ENCODE measurements at regions not wholly inside any gene's neighbourhood (a gene's known extent, or its start where the extent isn't known, plus 50 kb on each side); places are given as distances from the start of the nearest gene placed in this dataset.
"Not testable (repeated sequence)": the region's sequence is repeated elsewhere in the genome, so short reads cannot be mapped to it uniquely, and the experiment has no call there.

DNA sequence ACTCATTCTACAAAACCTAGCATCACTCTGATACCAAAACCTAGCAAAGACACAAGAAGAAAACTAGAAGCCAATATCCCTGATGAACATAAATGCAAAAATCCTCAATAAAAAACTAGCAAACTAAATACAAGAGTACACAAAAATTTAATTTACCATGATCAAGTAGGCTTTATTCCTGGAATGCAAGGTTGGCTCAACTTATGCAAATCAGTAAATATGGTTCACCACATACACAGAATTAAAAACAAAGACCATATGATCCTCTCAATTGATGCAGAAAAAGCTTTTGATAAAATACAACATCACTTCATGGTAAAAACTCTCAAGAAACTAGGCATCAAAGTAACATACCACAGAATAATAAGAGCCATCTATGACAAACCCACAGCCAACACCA, 188.3 kb downstream of the ETAA1 start:
- TF ChIP-seq, protein P1, sequence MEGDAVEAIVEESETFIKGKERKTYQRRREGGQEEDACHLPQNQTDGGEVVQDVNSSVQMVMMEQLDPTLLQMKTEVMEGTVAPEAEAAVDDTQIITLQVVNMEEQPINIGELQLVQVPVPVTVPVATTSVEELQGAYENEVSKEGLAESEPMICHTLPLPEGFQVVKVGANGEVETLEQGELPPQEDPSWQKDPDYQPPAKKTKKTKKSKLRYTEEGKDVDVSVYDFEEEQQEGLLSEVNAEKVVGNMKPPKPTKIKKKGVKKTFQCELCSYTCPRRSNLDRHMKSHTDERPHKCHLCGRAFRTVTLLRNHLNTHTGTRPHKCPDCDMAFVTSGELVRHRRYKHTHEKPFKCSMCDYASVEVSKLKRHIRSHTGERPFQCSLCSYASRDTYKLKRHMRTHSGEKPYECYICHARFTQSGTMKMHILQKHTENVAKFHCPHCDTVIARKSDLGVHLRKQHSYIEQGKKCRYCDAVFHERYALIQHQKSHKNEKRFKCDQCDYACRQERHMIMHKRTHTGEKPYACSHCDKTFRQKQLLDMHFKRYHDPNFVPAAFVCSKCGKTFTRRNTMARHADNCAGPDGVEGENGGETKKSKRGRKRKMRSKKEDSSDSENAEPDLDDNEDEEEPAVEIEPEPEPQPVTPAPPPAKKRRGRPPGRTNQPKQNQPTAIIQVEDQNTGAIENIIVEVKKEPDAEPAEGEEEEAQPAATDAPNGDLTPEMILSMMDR (IDR thresholded peaks at IDR 0.05; ENCODE audit: low read length, missing control alignments): no peak
- DNase-seq (ENCODE audit: low read depth): peak; percentile 31
- H3K4me3 ChIP-seq (replicated peaks; ENCODE audit: low read depth, low read length): no peak overlapping the region

DNA sequence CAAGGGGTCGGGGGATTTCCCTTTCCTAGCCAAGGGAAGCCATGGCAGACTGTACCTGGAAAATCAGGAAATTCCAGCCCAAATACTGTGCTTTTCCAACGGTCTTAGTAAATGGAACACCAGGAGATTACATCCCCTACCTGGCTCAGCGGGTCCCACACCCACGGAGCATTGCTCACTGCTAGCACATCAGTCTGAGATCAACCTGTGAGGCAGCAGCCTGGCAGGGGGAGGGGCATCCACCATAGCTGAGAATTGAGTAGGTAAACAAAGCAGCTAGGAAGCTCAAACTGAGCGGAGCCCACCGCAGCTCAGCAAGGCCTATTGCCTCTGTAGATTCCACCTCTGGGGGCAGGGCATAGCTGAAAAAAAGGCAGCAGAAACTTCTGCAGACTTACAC, 192.0 kb downstream of the ETAA1 start:
- DNase-seq (ENCODE audit: low read depth): not testable (repeated sequence)

DNA sequence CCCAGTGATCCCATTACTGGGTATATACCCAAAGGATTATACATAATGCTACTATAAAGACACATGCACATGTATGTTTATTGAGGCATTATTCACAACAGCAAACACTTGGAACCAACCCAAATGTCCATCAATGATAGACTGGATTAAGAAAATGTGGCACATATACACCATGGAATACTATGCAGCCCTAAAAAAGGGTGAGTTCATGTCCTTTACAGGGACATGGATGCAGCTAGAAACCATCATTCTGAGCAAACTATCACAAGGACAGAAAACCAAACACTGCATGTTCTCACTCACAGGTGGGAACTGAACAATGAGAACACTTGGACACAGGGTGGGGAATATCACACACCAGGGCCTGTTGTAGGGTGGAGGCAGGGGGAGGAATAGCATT, 197.4 kb downstream of the ETAA1 start:
- not testable (repeated sequence) for DNase-seq (ENCODE audit: low read depth); H3K4me3 ChIP-seq (replicated peaks; ENCODE audit: low read depth, low read length)

More for the DNA sequence above, 192.0 kb downstream of the ETAA1 start:
- not testable (repeated sequence) for H3K4me3 ChIP-seq (replicated peaks; ENCODE audit: low read depth, low read length)

DNA sequence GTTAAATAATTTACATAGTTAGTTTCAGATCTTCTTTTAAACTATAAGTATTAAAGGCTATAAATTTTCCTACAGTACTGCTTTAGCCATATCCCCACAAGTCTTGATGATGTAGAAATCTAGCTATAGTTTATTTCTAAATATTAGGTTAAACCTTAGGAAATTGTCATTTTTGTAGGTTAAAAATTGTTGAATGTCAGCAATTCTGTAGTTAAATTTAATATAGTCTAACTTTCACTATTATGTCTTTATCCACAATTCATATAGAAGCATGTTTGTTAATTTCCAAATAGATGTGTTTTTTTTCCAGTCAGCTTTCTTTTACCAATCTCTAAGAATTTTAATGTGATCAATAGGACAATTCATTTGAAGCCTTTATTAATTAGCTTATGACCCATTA, 199.7 kb downstream of the ETAA1 start:
- no peak for DNase-seq (ENCODE audit: low read depth)
- no peak overlapping the region for H3K4me3 ChIP-seq (replicated peaks; ENCODE audit: low read depth, low read length)
- TF ChIP-seq, protein P1 (IDR thresholded peaks at IDR 0.05; ENCODE audit: low read length, missing control alignments): no peak

DNA sequence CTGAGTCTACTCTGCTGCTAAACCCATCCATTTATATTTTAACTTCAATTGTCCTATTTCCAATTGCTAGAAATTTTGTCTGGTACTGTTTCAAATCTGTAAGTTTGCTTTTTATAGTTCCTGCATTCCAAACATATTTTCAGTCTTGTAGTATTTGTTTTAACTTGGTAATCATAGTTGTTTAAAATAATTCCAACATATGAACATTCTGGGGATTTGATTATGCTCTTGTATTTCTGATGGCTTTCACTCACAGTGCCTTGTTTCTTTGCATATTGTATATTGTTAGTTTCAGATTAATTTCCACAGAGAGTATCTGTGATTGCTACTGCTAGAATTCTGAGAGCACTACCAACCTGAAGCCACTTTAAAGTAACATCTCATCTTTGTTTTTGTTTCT, 202.4 kb downstream of the ETAA1 start:
- TF ChIP-seq, protein P1 (IDR thresholded peaks at IDR 0.05; ENCODE audit: low read length, missing control alignments): no peak
- no peak overlapping the region for H3K4me3 ChIP-seq (replicated peaks; ENCODE audit: low read depth, low read length)
- no peak for DNase-seq (ENCODE audit: low read depth)

DNA sequence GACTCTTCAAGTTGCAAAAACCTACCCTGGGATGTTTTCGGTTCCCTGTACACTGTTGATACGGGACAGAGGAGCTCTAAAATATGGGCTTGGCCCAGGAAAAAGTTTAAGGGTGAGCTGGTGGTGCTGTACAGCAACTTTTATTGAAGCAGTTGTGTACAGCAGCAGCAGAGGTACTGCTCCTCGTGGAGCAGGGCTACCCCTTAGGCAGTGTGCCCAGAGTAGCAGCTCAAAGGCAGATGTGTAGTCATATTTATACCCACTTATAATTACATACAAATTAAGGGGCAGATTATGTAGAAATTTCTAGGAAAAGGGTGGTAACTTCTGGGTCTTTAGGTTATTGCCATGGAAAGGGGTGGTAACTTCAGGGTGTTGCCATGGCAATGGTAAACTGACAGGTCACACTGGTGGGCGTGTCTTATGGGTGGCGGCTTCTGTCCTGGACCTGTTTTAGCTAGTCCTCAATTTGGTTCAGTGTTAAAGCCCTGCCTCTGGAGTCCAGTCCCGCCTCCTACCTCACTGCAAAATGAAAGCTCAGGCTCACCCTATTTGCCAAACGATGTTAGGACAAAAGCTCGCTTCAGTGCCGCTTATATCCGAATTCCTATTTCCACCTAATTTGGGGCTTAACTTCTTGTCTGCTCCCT, 203.2 kb downstream of the ETAA1 start:
- DNase-seq (ENCODE audit: low read depth): peak; percentile 39
- TF ChIP-seq, protein P1 (IDR thresholded peaks at IDR 0.05; ENCODE audit: low read length, missing control alignments): no peak
- no peak overlapping the region for H3K4me3 ChIP-seq (replicated peaks; ENCODE audit: low read depth, low read length)

DNA sequence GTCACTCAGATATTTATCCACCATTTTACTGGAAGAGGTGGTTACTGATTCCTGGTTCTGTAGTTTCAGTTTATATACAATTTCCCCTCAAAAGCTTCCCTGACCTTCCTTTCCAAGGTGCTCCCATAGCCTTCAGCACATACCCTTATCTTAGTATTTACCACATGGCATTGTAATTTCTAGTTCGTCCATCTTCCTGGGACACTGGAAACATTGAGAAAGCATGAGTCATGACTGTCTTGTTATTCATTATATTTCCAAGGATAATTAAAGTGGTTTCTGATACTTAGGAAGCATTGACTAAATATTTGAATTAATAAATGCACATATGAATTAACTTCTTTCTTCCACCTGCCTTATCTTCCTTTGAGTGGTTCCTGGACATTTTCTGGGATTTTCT, 203.8 kb downstream of the ETAA1 start:
- peak; percentile 88 for DNase-seq (ENCODE audit: low read depth)
- H3K4me3 ChIP-seq (replicated peaks; ENCODE audit: low read depth, low read length): no peak overlapping the region
- TF ChIP-seq, protein P1 (IDR thresholded peaks at IDR 0.05; ENCODE audit: low read length, missing control alignments): no peak

DNA sequence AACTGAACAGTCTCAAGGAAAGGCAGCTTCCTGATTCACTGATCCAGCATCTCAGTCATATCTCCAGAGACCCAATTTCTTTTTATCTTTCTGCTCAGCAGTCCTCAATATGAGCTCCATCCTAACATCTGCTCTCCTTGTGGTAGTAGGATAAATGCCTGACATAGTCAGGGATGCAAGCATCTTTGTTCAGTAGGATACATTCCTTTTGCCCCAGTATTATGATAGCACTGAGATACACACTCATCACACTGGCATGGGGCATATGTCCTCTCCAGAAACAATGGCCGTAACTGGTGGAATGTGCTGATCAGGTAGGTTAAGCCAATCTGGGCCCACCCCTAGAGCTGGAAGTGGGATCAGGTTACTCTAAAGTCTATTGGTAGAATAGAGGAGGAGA, 207.2 kb downstream of the ETAA1 start:
- TF ChIP-seq, protein P1 (IDR thresholded peaks at IDR 0.05; ENCODE audit: low read length, missing control alignments): no peak
- no peak overlapping the region for H3K4me3 ChIP-seq (replicated peaks; ENCODE audit: low read depth, low read length)
- DNase-seq (ENCODE audit: low read depth): no peak
